ENCODE measurements at regions not wholly inside any gene's neighbourhood (a gene's known extent, or its start where the extent isn't known, plus 50 kb on each side); places are given as distances from the start of the nearest gene placed in this dataset.

DNA sequence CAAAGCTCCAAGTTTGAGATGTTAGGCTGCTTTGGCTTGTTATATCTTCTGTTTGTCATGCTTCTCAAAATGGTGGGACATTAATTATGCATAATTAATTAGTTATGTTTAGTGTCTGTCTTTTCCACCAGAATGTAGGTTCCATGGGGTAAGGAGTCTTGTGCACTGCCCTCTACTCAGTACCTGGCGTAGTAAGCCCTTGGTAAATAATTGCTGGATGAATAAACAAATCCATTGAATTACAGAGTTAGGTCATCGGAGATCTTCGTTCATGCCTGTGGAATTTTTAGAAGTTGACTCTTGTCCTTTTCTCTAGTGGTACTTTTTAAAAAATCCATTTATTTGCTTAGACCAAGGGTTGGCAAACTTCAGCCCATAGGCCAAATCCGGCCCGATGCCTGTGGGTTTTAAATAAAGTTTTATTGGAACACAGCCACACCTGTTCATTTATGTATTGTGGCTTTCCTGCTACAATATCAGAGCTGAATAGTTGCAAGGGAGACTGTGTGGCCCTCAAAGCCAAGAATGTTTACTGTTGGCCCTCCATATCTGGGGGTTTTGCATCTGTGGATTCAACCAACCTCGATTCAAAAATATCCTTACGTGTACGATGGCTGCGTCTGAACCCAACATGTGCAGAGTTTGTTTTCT is 524.8 kb upstream of the EEF2KMT start (continued):
- TF ChIP-seq EZH2phosphoT487 (IDR thresholded peaks at IDR 0.05; ENCODE audit: unreplicated experiment): no peak
- TF ChIP-seq STAT1 (IDR thresholded peaks at IDR 0.05; ENCODE audit: unreplicated experiment): no peak
- TF ChIP-seq, protein P1, sequence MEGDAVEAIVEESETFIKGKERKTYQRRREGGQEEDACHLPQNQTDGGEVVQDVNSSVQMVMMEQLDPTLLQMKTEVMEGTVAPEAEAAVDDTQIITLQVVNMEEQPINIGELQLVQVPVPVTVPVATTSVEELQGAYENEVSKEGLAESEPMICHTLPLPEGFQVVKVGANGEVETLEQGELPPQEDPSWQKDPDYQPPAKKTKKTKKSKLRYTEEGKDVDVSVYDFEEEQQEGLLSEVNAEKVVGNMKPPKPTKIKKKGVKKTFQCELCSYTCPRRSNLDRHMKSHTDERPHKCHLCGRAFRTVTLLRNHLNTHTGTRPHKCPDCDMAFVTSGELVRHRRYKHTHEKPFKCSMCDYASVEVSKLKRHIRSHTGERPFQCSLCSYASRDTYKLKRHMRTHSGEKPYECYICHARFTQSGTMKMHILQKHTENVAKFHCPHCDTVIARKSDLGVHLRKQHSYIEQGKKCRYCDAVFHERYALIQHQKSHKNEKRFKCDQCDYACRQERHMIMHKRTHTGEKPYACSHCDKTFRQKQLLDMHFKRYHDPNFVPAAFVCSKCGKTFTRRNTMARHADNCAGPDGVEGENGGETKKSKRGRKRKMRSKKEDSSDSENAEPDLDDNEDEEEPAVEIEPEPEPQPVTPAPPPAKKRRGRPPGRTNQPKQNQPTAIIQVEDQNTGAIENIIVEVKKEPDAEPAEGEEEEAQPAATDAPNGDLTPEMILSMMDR (conservative IDR thresholded peaks at IDR 0.05; ENCODE audit: low read depth in 2 of 2): no peak
- TF ChIP-seq ZNF114 (CRISPR knock-in tag; IDR thresholded peaks at IDR 0.05): no peak
- no peak for TF ChIP-seq NANOG (IDR thresholded peaks at IDR 0.05; ENCODE audit: borderline replicate concordance)
- TF ChIP-seq EZH2 (IDR thresholded peaks at IDR 0.05; ENCODE audit: low read depth, unreplicated experiment): no peak
- TF ChIP-seq ZNF331 (CRISPR knock-in tag; IDR thresholded peaks at IDR 0.05; ENCODE audit: low read depth): no peak
- TF ChIP-seq, protein P2, sequence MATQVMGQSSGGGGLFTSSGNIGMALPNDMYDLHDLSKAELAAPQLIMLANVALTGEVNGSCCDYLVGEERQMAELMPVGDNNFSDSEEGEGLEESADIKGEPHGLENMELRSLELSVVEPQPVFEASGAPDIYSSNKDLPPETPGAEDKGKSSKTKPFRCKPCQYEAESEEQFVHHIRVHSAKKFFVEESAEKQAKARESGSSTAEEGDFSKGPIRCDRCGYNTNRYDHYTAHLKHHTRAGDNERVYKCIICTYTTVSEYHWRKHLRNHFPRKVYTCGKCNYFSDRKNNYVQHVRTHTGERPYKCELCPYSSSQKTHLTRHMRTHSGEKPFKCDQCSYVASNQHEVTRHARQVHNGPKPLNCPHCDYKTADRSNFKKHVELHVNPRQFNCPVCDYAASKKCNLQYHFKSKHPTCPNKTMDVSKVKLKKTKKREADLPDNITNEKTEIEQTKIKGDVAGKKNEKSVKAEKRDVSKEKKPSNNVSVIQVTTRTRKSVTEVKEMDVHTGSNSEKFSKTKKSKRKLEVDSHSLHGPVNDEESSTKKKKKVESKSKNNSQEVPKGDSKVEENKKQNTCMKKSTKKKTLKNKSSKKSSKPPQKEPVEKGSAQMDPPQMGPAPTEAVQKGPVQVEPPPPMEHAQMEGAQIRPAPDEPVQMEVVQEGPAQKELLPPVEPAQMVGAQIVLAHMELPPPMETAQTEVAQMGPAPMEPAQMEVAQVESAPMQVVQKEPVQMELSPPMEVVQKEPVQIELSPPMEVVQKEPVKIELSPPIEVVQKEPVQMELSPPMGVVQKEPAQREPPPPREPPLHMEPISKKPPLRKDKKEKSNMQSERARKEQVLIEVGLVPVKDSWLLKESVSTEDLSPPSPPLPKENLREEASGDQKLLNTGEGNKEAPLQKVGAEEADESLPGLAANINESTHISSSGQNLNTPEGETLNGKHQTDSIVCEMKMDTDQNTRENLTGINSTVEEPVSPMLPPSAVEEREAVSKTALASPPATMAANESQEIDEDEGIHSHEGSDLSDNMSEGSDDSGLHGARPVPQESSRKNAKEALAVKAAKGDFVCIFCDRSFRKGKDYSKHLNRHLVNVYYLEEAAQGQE (IDR thresholded peaks at IDR 0.05; ENCODE audit: unreplicated experiment): no peak
- no peak for TF ChIP-seq JUNB (IDR thresholded peaks at IDR 0.05; ENCODE audit: unreplicated experiment)
- TF ChIP-seq CREB1 (CRISPR knock-in tag; IDR thresholded peaks at IDR 0.05; ENCODE audit: low read depth): no peak
- no peak for TF ChIP-seq POLR2AphosphoS5 (IDR thresholded peaks at IDR 0.05; ENCODE audit: low read depth)

DNA sequence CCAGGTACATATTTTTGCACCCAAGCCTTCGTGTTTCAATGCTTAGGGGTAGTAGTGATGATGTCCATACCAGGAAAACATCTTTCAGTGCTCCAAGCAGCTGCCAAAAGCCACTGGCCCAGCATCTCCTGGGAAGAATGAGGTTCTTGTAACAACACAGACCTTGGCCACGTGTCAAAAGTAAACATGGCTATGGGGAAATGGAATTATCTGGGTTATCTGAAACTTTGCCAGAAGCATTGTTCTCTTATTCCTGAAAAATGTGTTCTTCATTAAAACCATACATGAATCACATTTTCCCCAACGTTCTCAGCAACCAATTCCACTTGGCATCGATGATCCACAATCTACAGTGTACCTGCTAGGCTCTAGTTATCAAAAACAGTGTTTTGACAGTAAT is 524.2 kb upstream of the EEF2KMT start:
- H3K9me3 Mint-ChIP-seq: 0 out of 3 replicates have a peak, but pooled peaks cover 5% of the 10 kb centered on the region
- TF ChIP-seq, protein P3, sequence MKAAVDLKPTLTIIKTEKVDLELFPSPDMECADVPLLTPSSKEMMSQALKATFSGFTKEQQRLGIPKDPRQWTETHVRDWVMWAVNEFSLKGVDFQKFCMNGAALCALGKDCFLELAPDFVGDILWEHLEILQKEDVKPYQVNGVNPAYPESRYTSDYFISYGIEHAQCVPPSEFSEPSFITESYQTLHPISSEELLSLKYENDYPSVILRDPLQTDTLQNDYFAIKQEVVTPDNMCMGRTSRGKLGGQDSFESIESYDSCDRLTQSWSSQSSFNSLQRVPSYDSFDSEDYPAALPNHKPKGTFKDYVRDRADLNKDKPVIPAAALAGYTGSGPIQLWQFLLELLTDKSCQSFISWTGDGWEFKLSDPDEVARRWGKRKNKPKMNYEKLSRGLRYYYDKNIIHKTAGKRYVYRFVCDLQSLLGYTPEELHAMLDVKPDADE (IDR thresholded peaks at IDR 0.05): no peak
- TF ChIP-seq ZNF331 (CRISPR knock-in tag; IDR thresholded peaks at IDR 0.05; ENCODE audit: low read depth) (no peak), STAT1 (IDR thresholded peaks at IDR 0.05; ENCODE audit: unreplicated experiment) (no peak)
- TF ChIP-seq, protein P4, sequence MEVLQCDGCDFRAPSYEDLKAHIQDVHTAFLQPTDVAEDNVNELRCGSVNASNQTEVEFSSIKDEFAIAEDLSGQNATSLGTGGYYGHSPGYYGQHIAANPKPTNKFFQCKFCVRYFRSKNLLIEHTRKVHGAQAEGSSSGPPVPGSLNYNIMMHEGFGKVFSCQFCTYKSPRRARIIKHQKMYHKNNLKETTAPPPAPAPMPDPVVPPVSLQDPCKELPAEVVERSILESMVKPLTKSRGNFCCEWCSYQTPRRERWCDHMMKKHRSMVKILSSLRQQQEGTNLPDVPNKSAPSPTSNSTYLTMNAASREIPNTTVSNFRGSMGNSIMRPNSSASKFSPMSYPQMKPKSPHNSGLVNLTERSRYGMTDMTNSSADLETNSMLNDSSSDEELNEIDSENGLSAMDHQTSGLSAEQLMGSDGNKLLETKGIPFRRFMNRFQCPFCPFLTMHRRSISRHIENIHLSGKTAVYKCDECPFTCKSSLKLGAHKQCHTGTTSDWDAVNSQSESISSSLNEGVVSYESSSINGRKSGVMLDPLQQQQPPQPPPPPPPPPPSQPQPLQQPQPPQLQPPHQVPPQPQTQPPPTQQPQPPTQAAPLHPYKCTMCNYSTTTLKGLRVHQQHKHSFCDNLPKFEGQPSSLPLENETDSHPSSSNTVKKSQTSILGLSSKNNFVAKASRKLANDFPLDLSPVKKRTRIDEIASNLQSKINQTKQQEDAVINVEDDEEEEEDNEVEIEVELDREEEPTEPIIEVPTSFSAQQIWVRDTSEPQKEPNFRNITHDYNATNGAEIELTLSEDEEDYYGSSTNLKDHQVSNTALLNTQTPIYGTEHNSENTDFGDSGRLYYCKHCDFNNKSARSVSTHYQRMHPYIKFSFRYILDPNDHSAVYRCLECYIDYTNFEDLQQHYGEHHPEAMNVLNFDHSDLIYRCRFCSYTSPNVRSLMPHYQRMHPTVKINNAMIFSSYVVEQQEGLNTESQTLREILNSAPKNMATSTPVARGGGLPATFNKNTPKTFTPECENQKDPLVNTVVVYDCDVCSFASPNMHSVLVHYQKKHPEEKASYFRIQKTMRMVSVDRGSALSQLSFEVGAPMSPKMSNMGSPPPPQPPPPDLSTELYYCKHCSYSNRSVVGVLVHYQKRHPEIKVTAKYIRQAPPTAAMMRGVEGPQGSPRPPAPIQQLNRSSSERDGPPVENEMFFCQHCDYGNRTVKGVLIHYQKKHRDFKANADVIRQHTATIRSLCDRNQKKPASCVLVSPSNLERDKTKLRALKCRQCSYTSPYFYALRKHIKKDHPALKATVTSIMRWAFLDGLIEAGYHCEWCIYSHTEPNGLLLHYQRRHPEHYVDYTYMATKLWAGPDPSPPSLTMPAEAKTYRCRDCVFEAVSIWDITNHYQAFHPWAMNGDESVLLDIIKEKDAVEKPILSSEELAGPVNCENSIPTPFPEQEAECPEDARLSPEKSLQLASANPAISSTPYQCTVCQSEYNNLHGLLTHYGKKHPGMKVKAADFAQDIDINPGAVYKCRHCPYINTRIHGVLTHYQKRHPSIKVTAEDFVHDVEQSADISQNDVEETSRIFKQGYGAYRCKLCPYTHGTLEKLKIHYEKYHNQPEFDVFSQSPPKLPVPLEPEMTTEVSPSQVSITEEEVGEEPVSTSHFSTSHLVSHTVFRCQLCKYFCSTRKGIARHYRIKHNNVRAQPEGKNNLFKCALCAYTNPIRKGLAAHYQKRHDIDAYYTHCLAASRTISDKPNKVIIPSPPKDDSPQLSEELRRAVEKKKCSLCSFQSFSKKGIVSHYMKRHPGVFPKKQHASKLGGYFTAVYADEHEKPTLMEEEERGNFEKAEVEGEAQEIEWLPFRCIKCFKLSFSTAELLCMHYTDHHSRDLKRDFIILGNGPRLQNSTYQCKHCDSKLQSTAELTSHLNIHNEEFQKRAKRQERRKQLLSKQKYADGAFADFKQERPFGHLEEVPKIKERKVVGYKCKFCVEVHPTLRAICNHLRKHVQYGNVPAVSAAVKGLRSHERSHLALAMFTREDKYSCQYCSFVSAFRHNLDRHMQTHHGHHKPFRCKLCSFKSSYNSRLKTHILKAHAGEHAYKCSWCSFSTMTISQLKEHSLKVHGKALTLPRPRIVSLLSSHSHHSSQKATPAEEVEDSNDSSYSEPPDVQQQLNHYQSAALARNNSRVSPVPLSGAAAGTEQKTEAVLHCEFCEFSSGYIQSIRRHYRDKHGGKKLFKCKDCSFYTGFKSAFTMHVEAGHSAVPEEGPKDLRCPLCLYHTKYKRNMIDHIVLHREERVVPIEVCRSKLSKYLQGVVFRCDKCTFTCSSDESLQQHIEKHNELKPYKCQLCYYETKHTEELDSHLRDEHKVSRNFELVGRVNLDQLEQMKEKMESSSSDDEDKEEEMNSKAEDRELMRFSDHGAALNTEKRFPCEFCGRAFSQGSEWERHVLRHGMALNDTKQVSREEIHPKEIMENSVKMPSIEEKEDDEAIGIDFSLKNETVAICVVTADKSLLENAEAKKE (CRISPR knock-in tag; IDR thresholded peaks at IDR 0.05): no peak

More for the DNA sequence above, 524.2 kb upstream of the EEF2KMT start:
- no peaks in the 10 kb centered on the region; the same call in 2 of the 3 replicates for H3K36me3 Mint-ChIP-seq (ENCODE audit: low read depth)
- no peak overlapping the region for H3K4me3 ChIP-seq
- no peak overlapping the region for H3K27ac Mint-ChIP-seq
- no peaks in the 10 kb centered on the region for H3K4me1 ChIP-seq (ENCODE audit: insufficient read depth)
- H3K4me3 Mint-ChIP-seq: no peak overlapping the region
- H3K27me3 Mint-ChIP-seq (ENCODE audit: insufficient read depth, low read depth, poor library complexity): peaks cover 5% of the 10 kb centered on the region
- H3F3A ChIP-seq (replicated peaks; ENCODE audit: low read depth): no peaks in the 10 kb centered on the region
- no peak overlapping the region for H3K4me2 ChIP-seq
- H3K27me3 ChIP-seq (ENCODE audit: insufficient read depth): no peaks in the 10 kb centered on the region
- no peaks in the 10 kb centered on the region for H3K79me2 ChIP-seq (replicated peaks; ENCODE audit: insufficient read depth)
- no peaks in the 10 kb centered on the region for H3K9me2 ChIP-seq (ENCODE audit: insufficient read depth)
- DNase-seq (ENCODE audit: low spot score) (no peak), ATAC-seq (no peak)
- H3K27ac ChIP-seq (ENCODE audit: low read depth): no peak overlapping the region
- no peaks in the 10 kb centered on the region for H3K36me3 ChIP-seq (ENCODE audit: insufficient read depth)
- H4K20me1 ChIP-seq (replicated peaks; ENCODE audit: insufficient read depth): no peaks in the 10 kb centered on the region
- peaks cover 6% of the 10 kb centered on the region for H3K4me1 Mint-ChIP-seq
- no peak overlapping the region for H2AFZ ChIP-seq
